ENCODE measurements at regions not wholly inside any gene's neighbourhood (a gene's known extent, or its start where the extent isn't known, plus 50 kb on each side); places are given as distances from the start of the nearest gene placed in this dataset.
"Not testable (repeated sequence)": the region's sequence is repeated elsewhere in the genome, so short reads cannot be mapped to it uniquely, and the experiment has no call there.

DNA sequence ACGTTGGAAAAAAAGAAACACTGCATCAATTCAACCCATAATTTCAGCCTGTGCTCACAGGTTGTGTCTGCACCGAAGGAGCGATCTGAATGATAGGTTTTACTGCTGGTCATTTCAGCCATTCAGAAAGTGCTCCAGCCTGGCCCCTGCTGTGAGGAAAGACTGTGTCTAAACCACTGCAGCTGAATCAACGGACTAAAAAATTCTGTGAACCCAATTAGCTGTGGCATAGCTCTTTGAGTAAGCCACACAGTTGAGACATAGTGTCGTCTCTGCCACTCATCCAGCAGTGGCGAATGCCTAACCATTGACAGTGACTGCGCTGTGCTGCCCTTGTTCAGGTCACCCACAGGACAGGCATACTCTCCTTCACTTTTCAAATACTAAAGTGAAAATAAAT lies 179.8 kb downstream of the COG6 start:
- no TSS peak for BruUV-seq (replicated peaks)
- no peaks in the 10 kb centered on the region for H3K36me3 ChIP-seq (ENCODE audit: insufficient read depth, low read length)
- no peaks in the 10 kb centered on the region for H4K20me1 ChIP-seq (ENCODE audit: insufficient read depth, low read length)
- no peak for DNase-seq (ENCODE audit: low spot score)
- no peak overlapping the region for H3K4me3 ChIP-seq (ENCODE audit: low read depth, low read length, poor library complexity, severe bottlenecking)
- no peaks in the 10 kb centered on the region for H3K9me3 ChIP-seq (ENCODE audit: low read length)
- H3K27ac ChIP-seq (ENCODE audit: low read depth, low read length, poor library complexity, severe bottlenecking): no peak overlapping the region
- no peak overlapping the region for H2AFZ ChIP-seq (ENCODE audit: low read length)
- no peaks in the 10 kb centered on the region for H3K9me2 ChIP-seq (ENCODE audit: insufficient read depth, low read length)
- no peaks in the 10 kb centered on the region for H3K4me1 ChIP-seq (ENCODE audit: insufficient read depth, low read length, poor library complexity, severe bottlenecking)
- H3K4me2 ChIP-seq (ENCODE audit: low read length): no peak overlapping the region
- intact Hi-C loops (cut with micrococcal nuclease; ENCODE audit: unreplicated experiment): no loop called here
- CTCF ChIA-PET (ENCODE audit: unreplicated experiment): interaction anchor here (0.9 kb wide), 1 partner anchor 107 kb away, joined by 4 read pairs; no protein-coding TSS in a partner anchor
- POLR2A ChIA-PET: no interaction called here
- no peak for TF ChIP-seq CTCF (conservative IDR thresholded peaks at IDR 0.05; ENCODE audit: low read length)
- TF ChIP-seq EZH2phosphoT487 (IDR thresholded peaks at IDR 0.05; ENCODE audit: borderline replicate concordance, low read depth, low read length): no peak
- no peaks in the 10 kb centered on the region for H3K79me2 ChIP-seq (ENCODE audit: insufficient read depth, low read depth, low read length)

DNA sequence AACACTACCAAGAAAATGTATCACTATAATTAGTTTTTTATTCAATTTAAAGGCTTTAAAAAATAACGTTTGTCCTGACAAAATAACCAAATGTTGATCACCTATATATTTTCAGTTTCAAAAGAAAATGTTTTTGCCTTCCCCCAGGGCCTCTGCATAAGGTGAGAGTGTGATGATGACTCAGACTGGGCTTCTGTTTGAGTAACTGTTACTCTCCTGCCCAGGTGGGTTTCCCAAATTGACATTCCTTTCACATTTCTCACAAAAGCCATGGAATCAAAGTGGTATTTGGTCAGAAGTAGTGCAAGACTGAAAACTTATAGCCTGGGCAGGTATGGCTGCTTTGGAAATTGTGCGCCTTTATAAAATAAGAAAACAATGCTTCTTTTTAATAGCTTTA lies 180.6 kb downstream of the COG6 start:
- intact Hi-C loops (cut with micrococcal nuclease; ENCODE audit: unreplicated experiment): no loop called here
- Histone ChIP-seq H4K20me1 (ENCODE audit: insufficient read depth, low read length) (no peaks in the 10 kb centered on the region), H3K36me3 (ENCODE audit: insufficient read depth, low read length) (no peaks in the 10 kb centered on the region), H3K9me2 (ENCODE audit: insufficient read depth, low read length) (no peaks in the 10 kb centered on the region), H3K79me2 (ENCODE audit: insufficient read depth, low read depth, low read length) (no peaks in the 10 kb centered on the region), H3K9me3 (ENCODE audit: low read length) (no peaks in the 10 kb centered on the region), H3K27ac (ENCODE audit: low read depth, low read length, poor library complexity, severe bottlenecking) (no peak overlapping the region), H3K4me1 (ENCODE audit: insufficient read depth, low read length, poor library complexity, severe bottlenecking) (no peaks in the 10 kb centered on the region), H2AFZ (ENCODE audit: low read length) (no peak overlapping the region), H3K4me2 (ENCODE audit: low read length) (no peak overlapping the region), H3K4me3 (ENCODE audit: low read depth, low read length, poor library complexity, severe bottlenecking) (no peak overlapping the region)
- POLR2A ChIA-PET: interaction anchor here (0.7 kb wide), 1 partner anchor 8 kb away, joined by 3 read pairs; no protein-coding TSS in a partner anchor
- no TSS peak for BruUV-seq (replicated peaks)
- DNase-seq (ENCODE audit: low spot score): no peak
- no peak for TF ChIP-seq EZH2phosphoT487 (IDR thresholded peaks at IDR 0.05; ENCODE audit: borderline replicate concordance, low read depth, low read length)
- TF ChIP-seq CTCF (conservative IDR thresholded peaks at IDR 0.05; ENCODE audit: low read length): no peak
- CTCF ChIA-PET (ENCODE audit: unreplicated experiment): no interaction called here

- DNase-seq (ENCODE audit: low spot score); H3K4me3 ChIP-seq (ENCODE audit: low read depth, low read length, poor library complexity, severe bottlenecking); H4K20me1 ChIP-seq (ENCODE audit: insufficient read depth, low read length); H3K4me2 ChIP-seq (ENCODE audit: low read length); intact Hi-C loops (cut with micrococcal nuclease; ENCODE audit: unreplicated experiment); H3K27ac ChIP-seq (ENCODE audit: low read depth, low read length, poor library complexity, severe bottlenecking); H3K9me2 ChIP-seq (ENCODE audit: insufficient read depth, low read length); BruUV-seq (replicated peaks); H3K4me1 ChIP-seq (ENCODE audit: insufficient read depth, low read length, poor library complexity, severe bottlenecking); POLR2A ChIA-PET; H2AFZ ChIP-seq (ENCODE audit: low read length); H3K9me3 ChIP-seq (ENCODE audit: low read length); CTCF ChIA-PET (ENCODE audit: unreplicated experiment); H3K79me2 ChIP-seq (ENCODE audit: insufficient read depth, low read depth, low read length); H3K36me3 ChIP-seq (ENCODE audit: insufficient read depth, low read length): not testable (repeated sequence)
Measured at GRCh38 chr13:39837866-39838265, 182.4 kb downstream of the COG6 start.
